ENCODE measurements at regions not wholly inside any gene's neighbourhood (a gene's known extent, or its start where the extent isn't known, plus 50 kb on each side); places are given as distances from the start of the nearest gene placed in this dataset.

- H3K27ac ChIP-seq (ENCODE audit: extremely low read length, insufficient read depth, low read length) = no peak overlapping the region
- H3K4me1 ChIP-seq (ENCODE audit: insufficient read depth, low read length) = no peaks in the 10 kb centered on the region
- H3K36me3 ChIP-seq (replicated peaks in 1 of 2; ENCODE audit: control insufficient read depth in 1 of 2, insufficient read depth in 2 of 2, low read length in 2 of 2) = no peaks in the 10 kb centered on the region
- FAIRE-seq (peak; percentile 48), DNase-seq (ENCODE audit: low spot score) (peak; percentile 10), ATAC-seq (no peak)
- no peaks in the 10 kb centered on the region for H3K79me2 ChIP-seq (ENCODE audit: insufficient read depth, low read length)
- H3K27me3 ChIP-seq (ENCODE audit: control insufficient read depth in 1 of 2, insufficient read depth in 2 of 2, low read length in 2 of 2) = no peaks in the 10 kb centered on the region
- peak; percentile 59 for TF ChIP-seq STAG1 (CRISPR knock-in tag; IDR thresholded peaks at IDR 0.05)
- no peak for TF ChIP-seq CREB1 (IDR thresholded peaks at IDR 0.05)
- no peak for TF ChIP-seq CREB1 (CRISPR knock-in tag; IDR thresholded peaks at IDR 0.05)
- TF ChIP-seq ZNF512B (CRISPR knock-in tag; IDR thresholded peaks at IDR 0.05; ENCODE audit: borderline replicate concordance) = no peak
- TF ChIP-seq TMF1 (CRISPR knock-in tag; IDR thresholded peaks at IDR 0.05; ENCODE audit: low read depth) = no peak
- no peak for TF ChIP-seq RELA (CRISPR knock-in tag; IDR thresholded peaks at IDR 0.05)
- TF ChIP-seq SMC3 (IDR thresholded peaks at IDR 0.05; ENCODE audit: low read length) = peak; percentile 49
- peak; percentile 49 for TF ChIP-seq CTCF (CRISPR knock-in tag; IDR thresholded peaks at IDR 0.05)
- TF ChIP-seq MXI1 (IDR thresholded peaks at IDR 0.05; ENCODE audit: borderline replicate concordance, low read depth, low read length) = no peak
- CTCF ChIA-PET (ENCODE audit: low intra/inter-chr PET ratio, low total read pairs) = interaction anchor here (0.9 to 3.0 kb wide), 3 partner anchors 609 to 1814 kb away, joined by 3 to 9 read pairs (median 3); no protein-coding TSS in a partner anchor
- POLR2A ChIA-PET = no interaction called here
- no peaks in the 10 kb centered on the region for H3K9me3 ChIP-seq (ENCODE audit: low read length)
- H3K9ac ChIP-seq (ENCODE audit: insufficient read depth, low read depth, low read length) = no peak overlapping the region
- no peak overlapping the region for H2AFZ ChIP-seq (ENCODE audit: low read length)
- H3K4me2 ChIP-seq (ENCODE audit: low read depth, low read length) = no peak overlapping the region
- no TSS peak for BruUV-seq (replicated peaks)
- intact Hi-C loops (cut with micrococcal nuclease; ENCODE audit: unreplicated experiment) = no loop called here
- in situ Hi-C loops (cut with HindIII; ENCODE audit: extremely low pct_ligation_motif_present, low pct_unique_long_range_greater_than_20kb) = loop anchor here (5.0 kb wide), 1 partner anchor 606 kb away; no protein-coding TSS in a partner anchor
- WGBS (ENCODE audit: low lambda C conversion rate) = 3% methylated on average over 3 of the region's 4 CpGs
- no peaks in the 10 kb centered on the region for H4K20me1 ChIP-seq (ENCODE audit: insufficient read depth, low read length)
- H3K4me3 ChIP-seq (replicated peaks in 1 of 3; ENCODE audit: insufficient read depth in 1 of 3, low read depth in 2 of 3, low read length in 3 of 3) = no peak overlapping the region
Observed at GRCh38 chr1:96236156-96236739, 485.3 kb upstream of the PTBP2 start.
